Omental fat pad (tissue), 3 donors: ENCODE measurements at regions not wholly inside any gene's neighbourhood (a gene's known extent, or its start where the extent isn't known, plus 50 kb on each side); places are given as distances from the start of the nearest gene placed in this dataset.

ENCODE experiments used
- ATAC-seq: fragments of 150-250 bp; one replicate; pipeline ENCODE4 v1.9.1; 2016; ENCODE audit warnings: mild to moderate bottlenecking, moderate library complexity; ENCODE audit not compliant: low FRiP score
- DNase-seq: peaks from one replicate; pipeline ENCODE4 v3.0.0-alpha.2; 2019; ENCODE audit warnings: low spot score
- TF ChIP-seq, protein P1 (sequence below), 3 donors: fragments of 450-650 bp; IDR thresholded peaks; one replicate each; pipeline ENCODE4 v1.5.1; 2016 to 2017; ENCODE audit warnings: antibody characterized with exemption in 3 of 3, mild to moderate bottlenecking in 3 of 3, moderate library complexity in 2 of 3

DNA sequence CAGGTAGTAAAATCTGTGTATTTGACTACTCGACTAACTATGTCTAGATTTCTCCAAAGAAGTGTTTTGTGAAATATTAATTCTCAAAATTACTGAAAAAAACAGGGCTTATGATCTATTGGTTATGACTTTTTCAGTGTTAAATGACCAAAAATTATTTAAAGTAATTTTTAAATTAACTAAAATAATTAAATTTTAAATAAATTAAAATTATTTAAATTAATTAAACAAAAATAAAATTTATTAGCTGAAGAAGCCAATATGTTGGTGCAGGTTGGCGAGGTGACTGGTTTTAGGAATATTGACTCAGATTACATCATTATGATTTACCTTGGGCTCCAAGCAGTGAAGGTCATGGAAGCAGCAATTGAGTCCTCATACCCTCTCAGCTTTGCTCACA, 483.2 kb downstream of the PTPRC start:
- ATAC-seq (no peak), DNase-seq (no peak)
- TF ChIP-seq, protein P1, sequence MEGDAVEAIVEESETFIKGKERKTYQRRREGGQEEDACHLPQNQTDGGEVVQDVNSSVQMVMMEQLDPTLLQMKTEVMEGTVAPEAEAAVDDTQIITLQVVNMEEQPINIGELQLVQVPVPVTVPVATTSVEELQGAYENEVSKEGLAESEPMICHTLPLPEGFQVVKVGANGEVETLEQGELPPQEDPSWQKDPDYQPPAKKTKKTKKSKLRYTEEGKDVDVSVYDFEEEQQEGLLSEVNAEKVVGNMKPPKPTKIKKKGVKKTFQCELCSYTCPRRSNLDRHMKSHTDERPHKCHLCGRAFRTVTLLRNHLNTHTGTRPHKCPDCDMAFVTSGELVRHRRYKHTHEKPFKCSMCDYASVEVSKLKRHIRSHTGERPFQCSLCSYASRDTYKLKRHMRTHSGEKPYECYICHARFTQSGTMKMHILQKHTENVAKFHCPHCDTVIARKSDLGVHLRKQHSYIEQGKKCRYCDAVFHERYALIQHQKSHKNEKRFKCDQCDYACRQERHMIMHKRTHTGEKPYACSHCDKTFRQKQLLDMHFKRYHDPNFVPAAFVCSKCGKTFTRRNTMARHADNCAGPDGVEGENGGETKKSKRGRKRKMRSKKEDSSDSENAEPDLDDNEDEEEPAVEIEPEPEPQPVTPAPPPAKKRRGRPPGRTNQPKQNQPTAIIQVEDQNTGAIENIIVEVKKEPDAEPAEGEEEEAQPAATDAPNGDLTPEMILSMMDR (IDR thresholded peaks at IDR 0.05) = no peak

DNA sequence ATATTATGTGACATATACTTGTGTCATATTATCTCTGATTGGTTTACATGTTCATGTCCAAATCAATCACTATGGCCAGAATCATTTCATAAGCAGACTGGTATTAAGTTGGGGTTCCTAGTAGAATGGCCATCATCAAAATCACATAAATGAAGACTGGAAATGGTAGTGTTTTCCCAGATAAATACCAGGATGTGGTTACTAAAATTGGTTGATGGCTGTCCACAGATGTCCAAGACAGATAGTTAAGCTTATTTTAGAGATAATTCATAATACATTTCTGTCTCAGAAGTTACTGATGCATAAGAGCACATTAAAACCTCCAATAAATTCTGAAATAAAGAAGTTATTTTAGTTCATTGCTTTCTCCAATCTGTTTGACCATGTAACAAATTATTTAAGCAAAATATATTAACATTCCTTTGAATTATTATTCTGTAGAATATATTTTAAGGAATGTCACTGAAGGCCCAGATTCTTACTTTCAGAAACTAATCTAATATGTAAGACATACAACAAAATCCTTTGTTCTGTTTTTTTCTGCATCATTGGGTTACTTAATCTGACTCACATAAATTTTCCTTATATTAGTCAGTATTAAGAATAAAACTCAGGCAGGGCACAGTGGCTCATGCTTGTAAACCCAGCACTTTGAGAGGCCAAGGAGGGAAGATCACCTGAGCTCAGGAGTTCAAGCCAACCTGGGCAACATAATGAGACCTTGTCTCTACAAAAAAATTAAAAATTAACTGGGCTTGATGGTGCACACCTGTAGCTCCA, 483.9 kb downstream of the PTPRC start:
- ATAC-seq (no peak), DNase-seq (no peak)
- TF ChIP-seq, protein P1 (IDR thresholded peaks at IDR 0.05) = no peak

DNA sequence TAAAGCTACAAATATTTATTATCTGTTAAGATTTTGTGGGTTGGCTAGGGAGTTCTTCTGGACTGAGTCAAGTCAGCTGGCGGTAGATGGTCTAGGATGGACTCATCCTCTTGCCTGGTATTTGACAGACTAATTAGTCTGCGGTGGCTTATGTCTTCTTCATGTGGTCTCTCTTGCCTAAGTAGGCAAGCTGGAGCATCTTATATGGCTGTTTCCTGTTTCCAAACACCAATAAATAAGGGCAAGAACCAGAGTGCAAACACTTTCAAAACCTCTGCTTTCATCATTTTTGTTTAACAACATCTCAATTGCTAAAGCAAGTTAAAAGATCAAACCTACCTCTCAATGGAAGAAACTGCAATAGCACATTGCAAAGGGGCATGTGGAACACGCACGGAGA, 484.8 kb downstream of the PTPRC start:
- TF ChIP-seq, protein P1 (IDR thresholded peaks at IDR 0.05) = no peak
- ATAC-seq (no peak), DNase-seq (no peak)

DNA sequence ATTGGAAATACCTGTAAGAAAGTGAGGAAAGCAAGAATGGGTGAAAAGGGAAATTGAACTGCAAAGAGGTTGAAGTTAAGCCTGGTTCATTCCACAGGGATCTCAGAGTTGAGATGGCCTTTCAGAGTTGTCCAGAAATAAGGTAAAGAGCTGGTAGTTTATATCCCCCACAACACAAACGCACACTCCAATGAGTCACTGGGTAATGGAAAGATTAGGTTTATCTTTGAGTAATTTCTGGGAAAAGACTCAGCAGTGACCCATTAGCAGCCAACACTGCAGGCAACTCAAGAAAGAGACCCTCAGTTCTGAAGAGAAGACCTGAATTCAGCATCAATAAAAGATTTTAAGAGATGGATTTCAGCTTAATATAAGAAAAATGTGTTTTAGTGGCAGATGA, 485.5 kb downstream of the PTPRC start:
- TF ChIP-seq, protein P1 (IDR thresholded peaks at IDR 0.05) = no peak
- DNase-seq = no peak
- no peak for ATAC-seq

DNA sequence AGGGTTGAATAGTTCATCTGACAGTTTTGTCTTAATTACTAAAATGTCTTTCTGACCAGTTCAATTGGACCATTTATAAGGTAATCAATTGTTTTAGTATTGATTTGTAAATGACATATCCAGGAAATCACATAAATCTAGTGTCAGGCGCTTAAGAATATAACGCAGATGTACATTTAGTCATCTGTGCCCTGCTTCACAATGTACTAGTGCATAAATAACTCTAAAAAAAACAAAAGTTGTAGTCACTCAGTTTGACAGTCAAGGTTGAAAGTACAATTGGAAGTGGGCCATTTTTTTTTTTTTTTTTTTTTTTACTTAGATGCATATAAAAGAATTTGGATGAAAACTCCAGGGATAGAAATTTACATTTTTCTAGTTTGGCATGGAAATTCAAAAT, 490.4 kb downstream of the PTPRC start:
- no peak for DNase-seq
- ATAC-seq = no peak
- TF ChIP-seq, protein P1 (IDR thresholded peaks at IDR 0.05) = no peak

DNA sequence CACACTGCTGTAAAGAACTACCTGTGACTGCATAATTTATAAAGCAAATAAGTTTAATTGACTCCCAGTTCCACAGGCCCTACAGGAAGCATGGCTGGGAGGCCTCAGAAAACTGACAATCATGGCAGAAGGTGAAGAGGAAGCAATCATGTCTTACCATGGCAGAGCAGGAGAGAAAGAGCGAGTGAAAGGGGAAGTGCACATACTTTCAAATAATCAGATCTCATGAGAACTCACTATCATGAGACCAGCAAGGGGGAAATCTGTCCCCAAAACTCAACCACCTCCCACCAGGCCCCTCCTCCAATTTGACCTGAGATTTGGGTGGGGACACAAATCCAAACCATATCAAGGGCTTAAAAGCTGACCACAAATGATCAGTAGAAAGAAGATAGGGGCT, 493.2 kb downstream of the PTPRC start:
- TF ChIP-seq, protein P1 (IDR thresholded peaks at IDR 0.05) = no peak
- ATAC-seq = no peak
- no peak for DNase-seq

DNA sequence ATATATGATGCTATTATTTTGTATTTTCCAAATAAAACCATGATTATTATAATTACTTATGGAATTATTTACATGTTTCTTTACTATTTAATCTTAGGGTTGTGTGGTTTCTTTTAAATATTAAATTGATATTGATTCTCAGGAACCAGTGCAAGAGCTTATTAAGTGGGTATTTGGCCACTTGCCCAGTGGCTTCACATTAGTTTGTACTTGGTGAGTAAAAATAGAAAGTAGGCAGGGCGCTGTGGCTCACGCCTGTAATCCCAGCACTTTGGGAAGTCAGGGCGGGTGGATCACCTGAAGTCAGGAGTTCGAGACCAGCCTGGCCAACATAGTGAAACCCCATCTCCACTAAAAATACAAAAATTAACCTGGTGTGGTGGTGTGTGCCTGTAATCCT, 497.1 kb downstream of the PTPRC start:
- ATAC-seq (no peak), DNase-seq (no peak)
- TF ChIP-seq, protein P1 (IDR thresholded peaks at IDR 0.05) = no peak
